Spleen (tissue), 7 donors: ENCODE measurements at regions not wholly inside any gene's neighbourhood (a gene's known extent, or its start where the extent isn't known, plus 50 kb on each side); places are given as distances from the start of the nearest gene placed in this dataset.

Experiments
- CTCF ChIP-seq, 11 experiments: fragments of 200-600 bp in 7 of 11; fragments of 450-650 bp in 4 of 11; sonication (generic) in 4 of 11; IDR thresholded peaks in 8 of 11; conservative IDR thresholded peaks in 3 of 11; 1 replicate in 7 of 11; 2 replicates in 4 of 11; pipeline versions ENCODE4 v1.4.0 to v1.8.0; 2016 to 2021; ENCODE audit warnings: antibody characterized with exemption in 11 of 11, inconsistent platforms in 4 of 11, mild to moderate bottlenecking in 1 of 11
- POLR2A ChIP-seq, 3 donors: fragments of 450-650 bp; IDR thresholded peaks; one replicate each; pipeline ENCODE4 v1.5.1; 2017; ENCODE audit warnings: antibody characterized with exemption in 3 of 3, mild to moderate bottlenecking in 1 of 3
- POLR2AphosphoS5 ChIP-seq, 3 donors: sonication (generic); formaldehyde crosslinking; IDR thresholded peaks; one replicate each; pipeline ENCODE4 v1.5.1; 2017; ENCODE audit warnings: antibody characterized with exemption in 3 of 3
- donor health status: DM: no; HTN: no; CAD: no; lungs with moderate emphysema.
- donor health status: DM: no; HTN: no; CAD: no.
- donor health status: DM: no; HTN: no; CAD: no.

DNA sequence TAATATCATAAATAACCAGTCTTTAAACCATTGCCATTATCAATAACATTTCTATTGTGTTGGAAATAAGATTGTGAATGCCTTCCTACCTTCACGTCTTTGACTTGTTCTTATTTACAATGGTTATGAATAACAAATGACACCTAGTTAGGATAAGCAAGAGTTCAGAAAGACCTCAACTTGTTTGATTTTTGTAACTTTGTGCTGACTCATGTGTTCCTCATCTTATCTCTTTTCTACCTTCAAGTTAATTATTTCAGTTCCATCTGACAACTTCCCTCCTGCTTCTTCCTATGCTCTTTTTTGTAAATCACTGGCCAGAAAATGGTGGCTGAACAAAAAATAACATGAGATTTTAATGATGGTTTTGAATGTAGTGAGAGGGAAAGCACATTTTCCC, 538.5 kb upstream of the TUSC1 start:
- TF ChIP-seq POLR2AphosphoS5 (IDR thresholded peaks at IDR 0.05), result no peak
- no peak for TF ChIP-seq CTCF (IDR thresholded peaks at IDR 0.05 in 8 of 11, conservative IDR thresholded peaks at IDR 0.05 in 3 of 11)
- no peak for TF ChIP-seq POLR2A (IDR thresholded peaks at IDR 0.05)
